HG02970 (cell line): ENCODE measurements at regions not wholly inside any gene's neighbourhood (a gene's known extent, or its start where the extent isn't known, plus 50 kb on each side); places are given as distances from the start of the nearest gene placed in this dataset.
"Not testable (repeated sequence)": the region's sequence is repeated elsewhere in the genome, so short reads cannot be mapped to it uniquely, and the experiment has no call there.

Experiments used
- ATAC-seq: cut with Tn5 transposase; IDR thresholded peaks from one replicate; pipeline ENCODE4 v1.9.1; 2021; ENCODE audit warnings: mild to moderate bottlenecking, moderate library complexity, moderate number of reproducible peaks; ENCODE audit not compliant: unreplicated experiment, low FRiP score

- not testable (repeated sequence) for ATAC-seq
These were observed 53.6 kb upstream of the MAPK10 start for GRCh38 chr4:86413426-86413825.

GRCh38 chr4:86414686-86415085 lies 54.8 kb upstream of the MAPK10 start:
- ATAC-seq, result no peak

- no peak for ATAC-seq
These were observed 56.2 kb upstream of the MAPK10 start for GRCh38 chr4:86416081-86416480.

GRCh38 chr4:86421461-86421860 lies 61.6 kb upstream of the MAPK10 start:
- no peak for ATAC-seq

- no peak for ATAC-seq
These were observed 71.8 kb upstream of the MAPK10 start for GRCh38 chr4:86431543-86432116.

- no peak for ATAC-seq
These were observed 72.8 kb upstream of the MAPK10 start for GRCh38 chr4:86432559-86433134.

GRCh38 chr4:86439293-86439692 lies 79.4 kb upstream of the MAPK10 start:
- no peak for ATAC-seq

- no peak for ATAC-seq
These were observed 81.5 kb upstream of the MAPK10 start for GRCh38 chr4:86441175-86441936.

- no peak for ATAC-seq
These were observed 83.0 kb upstream of the MAPK10 start for GRCh38 chr4:86442881-86443280.

- no peak for ATAC-seq
These were observed 83.6 kb upstream of the MAPK10 start for GRCh38 chr4:86443495-86443894.

- no peak for ATAC-seq
These were observed 87.1 kb upstream of the MAPK10 start for GRCh38 chr4:86446996-86447395.

- ATAC-seq, result no peak
These were observed 89.0 kb upstream of the MAPK10 start for GRCh38 chr4:86448871-86449270.

GRCh38 chr4:86449746-86450588 lies 90.1 kb upstream of the MAPK10 start:
- no peak for ATAC-seq

GRCh38 chr4:86450861-86451260 lies 91.0 kb upstream of the MAPK10 start:
- ATAC-seq, result no peak

GRCh38 chr4:86451560-86452330 lies 91.9 kb upstream of the MAPK10 start:
- ATAC-seq, result no peak

GRCh38 chr4:86452422-86452891 lies 92.6 kb upstream of the MAPK10 start:
- ATAC-seq, result no peak

- no peak for ATAC-seq
These were observed 93.2 kb upstream of the MAPK10 start for GRCh38 chr4:86452924-86453531.

GRCh38 chr4:86453611-86454072 lies 93.8 kb upstream of the MAPK10 start:
- not testable (repeated sequence) for ATAC-seq

GRCh38 chr4:86461849-86462248 lies 102.0 kb upstream of the MAPK10 start:
- ATAC-seq, result no peak
